ENCODE measurements at regions not wholly inside any gene's neighbourhood (a gene's known extent, or its start where the extent isn't known, plus 50 kb on each side); places are given as distances from the start of the nearest gene placed in this dataset.

- TF ChIP-seq CTCF (IDR thresholded peaks at IDR 0.05; ENCODE audit: insufficient read depth, low read depth, low read length) (no peak), EZH2 (IDR thresholded peaks at IDR 0.05; ENCODE audit: insufficient read depth, low read length) (no peak)
Measured at GRCh38 chr13:85536706-85537105, 262.5 kb downstream of the SLITRK6 start.

Measured in astrocyte (in vitro differentiated cells and primary cell).